Mammary epithelial cell (primary cell): ENCODE measurements at regions not wholly inside any gene's neighbourhood (a gene's known extent, or its start where the extent isn't known, plus 50 kb on each side); places are given as distances from the start of the nearest gene placed in this dataset.

Experiments
- CTCF ChIP-seq, 2 donors: IDR thresholded peaks in 1 of 2; conservative IDR thresholded peaks in 1 of 2; 2 replicates each; pipeline ENCODE4 v1.5.1; 2011 to 2012; ENCODE audit warnings: inconsistent platforms in 2 of 2, low read length in 2 of 2, mild to moderate bottlenecking in 2 of 2, control low read depth in 1 of 2, low read depth in 1 of 2; ENCODE audit not compliant: insufficient read depth in 1 of 2; ENCODE audit errors: extremely low read depth in 1 of 2
- EZH2 ChIP-seq: IDR thresholded peaks from 2 replicates; pipeline ENCODE4 v1.6.1; 2012; ENCODE audit warnings: low read length, inconsistent platforms, borderline replicate concordance

DNA sequence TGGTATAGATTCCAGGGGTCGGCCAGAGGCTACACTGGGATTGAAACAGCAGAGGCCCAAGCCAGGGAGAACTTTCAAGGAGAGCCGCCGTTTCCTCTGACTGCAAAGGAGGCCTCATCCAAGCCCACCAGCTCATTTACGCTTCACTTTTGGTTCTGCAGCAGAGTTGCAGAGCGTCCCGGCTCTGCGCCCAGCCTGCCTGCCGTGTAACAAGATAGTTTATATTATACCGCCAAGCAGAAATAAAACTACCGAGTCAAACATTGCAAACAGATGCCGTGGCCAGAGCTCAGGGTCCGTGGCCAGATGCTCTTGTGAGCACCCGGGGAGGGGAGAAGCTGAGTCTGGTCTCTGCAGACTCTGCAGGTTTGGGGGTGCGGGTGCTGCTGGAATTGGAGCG lies 60.7 kb upstream of the TBX3 start:
- no peak for TF ChIP-seq CTCF (conservative IDR thresholded peaks at IDR 0.05 in 1 of 2, IDR thresholded peaks at IDR 0.05 in 1 of 2; ENCODE audit: extremely low read depth in 1 of 2, insufficient read depth in 1 of 2, low read depth in 1 of 2, low read length in 2 of 2)
- TF ChIP-seq EZH2 = no peak
